DMS114 treated with DMSO at 0.1 percent for 48 hours (cell line): ENCODE measurements at regions not wholly inside any gene's neighbourhood (a gene's known extent, or its start where the extent isn't known, plus 50 kb on each side); places are given as distances from the start of the nearest gene placed in this dataset.
"Not testable (repeated sequence)": the region's sequence is repeated elsewhere in the genome, so short reads cannot be mapped to it uniquely, and the experiment has no call there.

Experiments used
- DNase-seq: peaks from one replicate; lab custom pipeline; 2025; ENCODE audit not compliant: unreplicated experiment; lab: John Stamatoyannopoulos, UW

- no peak for DNase-seq
These were observed 351.0 kb downstream of the PIK3C3 start for GRCh38 chr18:42305869-42306593.

- DNase-seq: no peak
These were observed 351.6 kb downstream of the PIK3C3 start for GRCh38 chr18:42306594-42306980.

- no peak for DNase-seq
These were observed 355.9 kb downstream of the PIK3C3 start for GRCh38 chr18:42310956-42311355.

- DNase-seq: no peak
These were observed 371.7 kb downstream of the PIK3C3 start for GRCh38 chr18:42326752-42327151.

GRCh38 chr18:42328931-42329330, 373.9 kb downstream of the PIK3C3 start:
- DNase-seq: no peak

GRCh38 chr18:42330296-42330695, 375.3 kb downstream of the PIK3C3 start:
- DNase-seq: no peak

- DNase-seq: no peak
These were observed 378.5 kb downstream of the PIK3C3 start for GRCh38 chr18:42333558-42333957.

GRCh38 chr18:42334931-42335330, 379.9 kb downstream of the PIK3C3 start:
- DNase-seq: no peak

GRCh38 chr18:42336139-42336538, 381.1 kb downstream of the PIK3C3 start:
- DNase-seq: no peak

GRCh38 chr18:42337337-42337736, 382.3 kb downstream of the PIK3C3 start:
- not testable (repeated sequence) for DNase-seq

- DNase-seq: no peak
These were observed 383.6 kb downstream of the PIK3C3 start for GRCh38 chr18:42338683-42339082.

- no peak for DNase-seq
These were observed 384.3 kb downstream of the PIK3C3 start for GRCh38 chr18:42339372-42339771.

GRCh38 chr18:42340423-42341009, 385.5 kb downstream of the PIK3C3 start:
- no peak for DNase-seq

- DNase-seq: no peak
These were observed 386.4 kb downstream of the PIK3C3 start for GRCh38 chr18:42341423-42341822.

GRCh38 chr18:42348722-42349121, 393.7 kb downstream of the PIK3C3 start:
- DNase-seq: no peak

GRCh38 chr18:42351455-42351854, 396.4 kb downstream of the PIK3C3 start:
- DNase-seq: no peak

GRCh38 chr18:42360716-42361115, 405.7 kb downstream of the PIK3C3 start:
- no peak for DNase-seq

- no peak for DNase-seq
These were observed 408.7 kb downstream of the PIK3C3 start for GRCh38 chr18:42363446-42364441.

- DNase-seq: no peak
These were observed 409.7 kb downstream of the PIK3C3 start for GRCh38 chr18:42364766-42365165.

- DNase-seq: no peak
These were observed 410.6 kb downstream of the PIK3C3 start for GRCh38 chr18:42365591-42365990.

- no peak for DNase-seq
These were observed 418.6 kb downstream of the PIK3C3 start for GRCh38 chr18:42373584-42373983.

- DNase-seq: no peak
These were observed 419.9 kb downstream of the PIK3C3 start for GRCh38 chr18:42374961-42375360.
